ENCODE measurements at regions not wholly inside any gene's neighbourhood (a gene's known extent, or its start where the extent isn't known, plus 50 kb on each side); places are given as distances from the start of the nearest gene placed in this dataset.

- TF ChIP-seq CTCF (IDR thresholded peaks at IDR 0.05; ENCODE audit: poor library complexity, severe bottlenecking): no peak
- ATAC-seq (ENCODE audit: low read depth): no peak
- H3K27ac ChIP-seq (ENCODE audit: poor library complexity, severe bottlenecking): no peak overlapping the region
Observed at GRCh38 chr9:108178318-108178717, 677.5 kb downstream of the ACTL7B start.

GRCh38 chr9:108168236-108168850 lies 678.8 kb upstream of the KLF4 start:
- ATAC-seq (ENCODE audit: low read depth) (no peak), DNase-seq (ENCODE audit: low spot score) (no peak)
- Histone ChIP-seq H3K4me3 (ENCODE audit: severe bottlenecking) (no peak overlapping the region), H3K4me1 (ENCODE audit: insufficient read depth, poor library complexity, severe bottlenecking) (no peaks in the 10 kb centered on the region), H3K27me3 (ENCODE audit: insufficient read depth, poor library complexity, severe bottlenecking) (no peaks in the 10 kb centered on the region), H3K27ac (ENCODE audit: poor library complexity, severe bottlenecking) (no peak overlapping the region), H3K9me3 (ENCODE audit: severe bottlenecking) (no peaks in the 10 kb centered on the region), H3K36me3 (ENCODE audit: low read depth) (no peaks in the 10 kb centered on the region)
- TF ChIP-seq CTCF (IDR thresholded peaks at IDR 0.05; ENCODE audit: poor library complexity, severe bottlenecking): no peak

More at GRCh38 chr9:108178318-108178717, 677.5 kb downstream of the ACTL7B start:
- Histone ChIP-seq H3K36me3 (ENCODE audit: low read depth) (no peaks in the 10 kb centered on the region), H3K4me3 (ENCODE audit: severe bottlenecking) (no peak overlapping the region), H3K4me1 (ENCODE audit: insufficient read depth, poor library complexity, severe bottlenecking) (peaks cover 4% of the 10 kb centered on the region), H3K9me3 (ENCODE audit: severe bottlenecking) (no peaks in the 10 kb centered on the region), H3K27me3 (ENCODE audit: insufficient read depth, poor library complexity, severe bottlenecking) (no peaks in the 10 kb centered on the region)
- no peak for DNase-seq (ENCODE audit: low spot score)

GRCh38 chr9:108167136-108167900 lies 677.7 kb upstream of the KLF4 start:
- TF ChIP-seq CTCF (IDR thresholded peaks at IDR 0.05; ENCODE audit: poor library complexity, severe bottlenecking): no peak
- ATAC-seq (ENCODE audit: low read depth): no peak
- Histone ChIP-seq H3K4me1 (ENCODE audit: insufficient read depth, poor library complexity, severe bottlenecking) (no peaks in the 10 kb centered on the region), H3K4me3 (ENCODE audit: severe bottlenecking) (no peak overlapping the region), H3K27ac (ENCODE audit: poor library complexity, severe bottlenecking) (no peak overlapping the region), H3K36me3 (ENCODE audit: low read depth) (no peaks in the 10 kb centered on the region), H3K9me3 (ENCODE audit: severe bottlenecking) (no peaks in the 10 kb centered on the region), H3K27me3 (ENCODE audit: insufficient read depth, poor library complexity, severe bottlenecking) (no peaks in the 10 kb centered on the region)
- no peak for DNase-seq (ENCODE audit: low spot score)

- Histone ChIP-seq H3K27me3 (ENCODE audit: insufficient read depth, poor library complexity, severe bottlenecking) (no peaks in the 10 kb centered on the region), H3K4me1 (ENCODE audit: insufficient read depth, poor library complexity, severe bottlenecking) (no peaks in the 10 kb centered on the region), H3K27ac (ENCODE audit: poor library complexity, severe bottlenecking) (no peak overlapping the region), H3K36me3 (ENCODE audit: low read depth) (no peaks in the 10 kb centered on the region), H3K9me3 (ENCODE audit: severe bottlenecking) (no peaks in the 10 kb centered on the region), H3K4me3 (ENCODE audit: severe bottlenecking) (no peak overlapping the region)
- TF ChIP-seq CTCF (IDR thresholded peaks at IDR 0.05; ENCODE audit: poor library complexity, severe bottlenecking): no peak
- DNase-seq (ENCODE audit: low spot score): no peak
- ATAC-seq (ENCODE audit: low read depth): no peak
Observed at GRCh38 chr9:108166519-108166918, 677.0 kb upstream of the KLF4 start.

All from RWPE2 (cell line).